ENCODE measurements at regions not wholly inside any gene's neighbourhood (a gene's known extent, or its start where the extent isn't known, plus 50 kb on each side); places are given as distances from the start of the nearest gene placed in this dataset.

GRCh38 chr1:36728051-36728450, 245.3 kb upstream of the CSF3R start:
- H3K36me3 Mint-ChIP-seq, result no peaks in the 10 kb centered on the region
- Histone ChIP-seq H3K9me3 (ENCODE audit: control insufficient read depth, insufficient read depth, low read length) (no peaks in the 10 kb centered on the region), H3K4me3 (ENCODE audit: low read length) (no peak overlapping the region), H3K36me3 (ENCODE audit: control insufficient read depth, insufficient read depth, low read length) (no peaks in the 10 kb centered on the region), H3K27me3 (ENCODE audit: control insufficient read depth, insufficient read depth, low read length) (no peaks in the 10 kb centered on the region), H3K4me1 (ENCODE audit: control insufficient read depth, insufficient read depth, low read length) (no peaks in the 10 kb centered on the region), H3K27ac (ENCODE audit: low read length) (no peak overlapping the region)
- ATAC-seq (no peak), DNase-seq (no peak)
- peaks cover 21 to 34% of the 10 kb centered on the region in 2 donors for H3K27me3 Mint-ChIP-seq (ENCODE audit: low read depth in 2 of 2)
- H3K4me3 Mint-ChIP-seq, result no peak overlapping the region
- no peaks in the 10 kb centered on the region for H3K9me3 Mint-ChIP-seq
- intact Hi-C loops (cut with micrococcal nuclease), result no loop called here
- no peaks in the 10 kb centered on the region for H3K4me1 Mint-ChIP-seq
- WGBS (ENCODE audit: insufficient coverage), result 90% methylated on average over 8 of the region's 8 CpGs
- TF ChIP-seq, protein P1, sequence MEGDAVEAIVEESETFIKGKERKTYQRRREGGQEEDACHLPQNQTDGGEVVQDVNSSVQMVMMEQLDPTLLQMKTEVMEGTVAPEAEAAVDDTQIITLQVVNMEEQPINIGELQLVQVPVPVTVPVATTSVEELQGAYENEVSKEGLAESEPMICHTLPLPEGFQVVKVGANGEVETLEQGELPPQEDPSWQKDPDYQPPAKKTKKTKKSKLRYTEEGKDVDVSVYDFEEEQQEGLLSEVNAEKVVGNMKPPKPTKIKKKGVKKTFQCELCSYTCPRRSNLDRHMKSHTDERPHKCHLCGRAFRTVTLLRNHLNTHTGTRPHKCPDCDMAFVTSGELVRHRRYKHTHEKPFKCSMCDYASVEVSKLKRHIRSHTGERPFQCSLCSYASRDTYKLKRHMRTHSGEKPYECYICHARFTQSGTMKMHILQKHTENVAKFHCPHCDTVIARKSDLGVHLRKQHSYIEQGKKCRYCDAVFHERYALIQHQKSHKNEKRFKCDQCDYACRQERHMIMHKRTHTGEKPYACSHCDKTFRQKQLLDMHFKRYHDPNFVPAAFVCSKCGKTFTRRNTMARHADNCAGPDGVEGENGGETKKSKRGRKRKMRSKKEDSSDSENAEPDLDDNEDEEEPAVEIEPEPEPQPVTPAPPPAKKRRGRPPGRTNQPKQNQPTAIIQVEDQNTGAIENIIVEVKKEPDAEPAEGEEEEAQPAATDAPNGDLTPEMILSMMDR (IDR thresholded peaks at IDR 0.05), result no peak
- no peak overlapping the region for H3K27ac Mint-ChIP-seq

DNA sequence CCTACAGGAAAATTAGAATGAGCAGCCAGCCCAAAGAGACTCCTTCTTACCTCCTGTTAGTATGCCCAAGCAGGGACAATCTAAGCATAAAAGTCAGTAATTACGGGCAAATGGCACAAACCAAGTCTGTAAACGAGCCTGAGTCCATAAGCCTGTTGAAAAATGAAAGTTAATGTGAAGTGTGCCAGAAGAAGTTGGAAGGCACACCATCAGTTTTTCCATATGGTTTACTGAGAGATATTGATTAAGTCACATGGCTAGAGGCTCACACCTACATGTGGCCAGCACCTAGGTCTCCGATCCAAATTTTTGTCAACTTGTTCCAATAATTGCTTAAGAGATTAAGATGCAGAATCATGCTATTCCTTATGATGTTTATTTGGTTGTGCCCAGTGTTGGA, 242.4 kb upstream of the CSF3R start:
- Histone ChIP-seq H3K9me3 (ENCODE audit: control insufficient read depth, insufficient read depth, low read length) (no peaks in the 10 kb centered on the region), H3K27me3 (ENCODE audit: control insufficient read depth, insufficient read depth, low read length) (peaks cover 2% of the 10 kb centered on the region), H3K4me1 (ENCODE audit: control insufficient read depth, insufficient read depth, low read length) (no peaks in the 10 kb centered on the region), H3K27ac (ENCODE audit: low read length) (no peak overlapping the region), H3K4me3 (ENCODE audit: low read length) (no peak overlapping the region), H3K36me3 (ENCODE audit: control insufficient read depth, insufficient read depth, low read length) (no peaks in the 10 kb centered on the region)
- intact Hi-C loops (cut with micrococcal nuclease), result no loop called here
- Mint-ChIP-seq H3K9me3 (no peaks in the 10 kb centered on the region), H3K4me1 (no peaks in the 10 kb centered on the region), H3K27me3 (ENCODE audit: low read depth in 2 of 2) (peaks cover 19 to 23% of the 10 kb centered on the region in 2 donors), H3K4me3 (no peak overlapping the region), H3K27ac (no peak overlapping the region), H3K36me3 (no peaks in the 10 kb centered on the region)
- TF ChIP-seq, protein P1 (IDR thresholded peaks at IDR 0.05), result no peak
- 80% methylated on average over 3 of the region's 3 CpGs for WGBS (ENCODE audit: insufficient coverage)
- no peak for ATAC-seq
- no peak for DNase-seq

GRCh38 chr1:36723813-36724212, 241.1 kb upstream of the CSF3R start:
- Histone ChIP-seq H3K4me3 (ENCODE audit: low read length) (no peak overlapping the region), H3K4me1 (ENCODE audit: control insufficient read depth, insufficient read depth, low read length) (no peaks in the 10 kb centered on the region), H3K27ac (ENCODE audit: low read length) (no peak overlapping the region), H3K27me3 (ENCODE audit: control insufficient read depth, insufficient read depth, low read length) (peaks cover 2% of the 10 kb centered on the region), H3K36me3 (ENCODE audit: control insufficient read depth, insufficient read depth, low read length) (no peaks in the 10 kb centered on the region), H3K9me3 (ENCODE audit: control insufficient read depth, insufficient read depth, low read length) (no peaks in the 10 kb centered on the region)
- no peak overlapping the region for H3K4me3 Mint-ChIP-seq
- H3K9me3 Mint-ChIP-seq, result no peaks in the 10 kb centered on the region
- no peak for DNase-seq
- 56% methylated on average over 1 of the region's 1 CpG for WGBS (ENCODE audit: insufficient coverage)
- peaks cover 13 to 14% of the 10 kb centered on the region in 2 donors for H3K27me3 Mint-ChIP-seq (ENCODE audit: low read depth in 2 of 2)
- TF ChIP-seq, protein P1 (IDR thresholded peaks at IDR 0.05), result no peak
- no peaks in the 10 kb centered on the region for H3K36me3 Mint-ChIP-seq
- no peak for ATAC-seq
- H3K27ac Mint-ChIP-seq, result no peak overlapping the region
- intact Hi-C loops (cut with micrococcal nuclease), result no loop called here
- no peaks in the 10 kb centered on the region for H3K4me1 Mint-ChIP-seq

DNA sequence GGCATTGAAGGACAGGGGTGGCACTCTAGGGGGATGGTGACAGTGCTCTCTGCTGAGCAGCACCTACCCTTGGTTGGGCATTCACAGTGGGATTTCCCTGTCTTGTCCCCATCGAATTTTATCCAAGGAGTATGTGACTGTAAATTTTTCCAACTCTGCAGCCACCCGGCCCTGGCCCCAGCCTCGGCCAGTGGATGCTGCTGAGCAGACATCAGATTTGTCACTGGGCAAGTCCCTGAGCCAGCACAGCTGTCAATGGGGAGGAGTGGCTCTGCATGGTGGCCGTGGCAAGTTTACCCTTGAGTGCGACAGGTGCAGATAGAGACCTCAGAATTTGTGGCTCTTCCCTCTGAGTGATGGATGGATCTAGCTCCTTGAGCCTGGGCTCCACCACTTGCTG, 240.2 kb upstream of the CSF3R start:
- Mint-ChIP-seq H3K4me3 (no peak overlapping the region), H3K9me3 (no peaks in the 10 kb centered on the region), H3K36me3 (no peaks in the 10 kb centered on the region), H3K27ac (no peak overlapping the region), H3K4me1 (no peaks in the 10 kb centered on the region), H3K27me3 (ENCODE audit: low read depth in 2 of 2) (peaks cover 10 to 11% of the 10 kb centered on the region in 2 donors)
- DNase-seq (no peak), ATAC-seq (no peak)
- no peak overlapping the region for H3K27ac ChIP-seq (ENCODE audit: low read length)
- WGBS (ENCODE audit: insufficient coverage), result 80% methylated on average over 5 of the region's 5 CpGs
- H3K4me3 ChIP-seq (ENCODE audit: low read length), result no peak overlapping the region
- no peaks in the 10 kb centered on the region for H3K4me1 ChIP-seq (ENCODE audit: control insufficient read depth, insufficient read depth, low read length)
- H3K36me3 ChIP-seq (ENCODE audit: control insufficient read depth, insufficient read depth, low read length), result no peaks in the 10 kb centered on the region
- intact Hi-C loops (cut with micrococcal nuclease), result no loop called here
- TF ChIP-seq, protein P1 (IDR thresholded peaks at IDR 0.05), result no peak
- no peaks in the 10 kb centered on the region for H3K9me3 ChIP-seq (ENCODE audit: control insufficient read depth, insufficient read depth, low read length)
- peaks cover 2% of the 10 kb centered on the region for H3K27me3 ChIP-seq (ENCODE audit: control insufficient read depth, insufficient read depth, low read length)

Measured in natural killer cell (primary cell).